ENCODE measurements at regions not wholly inside any gene's neighbourhood (a gene's known extent, or its start where the extent isn't known, plus 50 kb on each side); places are given as distances from the start of the nearest gene placed in this dataset.

GRCh38 chr1:235018161-235018560 is 110.5 kb downstream of the TOMM20 start:
- TF ChIP-seq, protein P1, sequence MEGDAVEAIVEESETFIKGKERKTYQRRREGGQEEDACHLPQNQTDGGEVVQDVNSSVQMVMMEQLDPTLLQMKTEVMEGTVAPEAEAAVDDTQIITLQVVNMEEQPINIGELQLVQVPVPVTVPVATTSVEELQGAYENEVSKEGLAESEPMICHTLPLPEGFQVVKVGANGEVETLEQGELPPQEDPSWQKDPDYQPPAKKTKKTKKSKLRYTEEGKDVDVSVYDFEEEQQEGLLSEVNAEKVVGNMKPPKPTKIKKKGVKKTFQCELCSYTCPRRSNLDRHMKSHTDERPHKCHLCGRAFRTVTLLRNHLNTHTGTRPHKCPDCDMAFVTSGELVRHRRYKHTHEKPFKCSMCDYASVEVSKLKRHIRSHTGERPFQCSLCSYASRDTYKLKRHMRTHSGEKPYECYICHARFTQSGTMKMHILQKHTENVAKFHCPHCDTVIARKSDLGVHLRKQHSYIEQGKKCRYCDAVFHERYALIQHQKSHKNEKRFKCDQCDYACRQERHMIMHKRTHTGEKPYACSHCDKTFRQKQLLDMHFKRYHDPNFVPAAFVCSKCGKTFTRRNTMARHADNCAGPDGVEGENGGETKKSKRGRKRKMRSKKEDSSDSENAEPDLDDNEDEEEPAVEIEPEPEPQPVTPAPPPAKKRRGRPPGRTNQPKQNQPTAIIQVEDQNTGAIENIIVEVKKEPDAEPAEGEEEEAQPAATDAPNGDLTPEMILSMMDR (IDR thresholded peaks at IDR 0.05 in 2 of 3, conservative IDR thresholded peaks at IDR 0.05 in 1 of 3; ENCODE audit: borderline replicate concordance in 1 of 3, insufficient read depth in 1 of 3, low read depth in 2 of 3, low read length in 2 of 3), result no peak
- TF ChIP-seq REST (IDR thresholded peaks at IDR 0.05; ENCODE audit: low read depth) (no peak), SP1 (IDR thresholded peaks at IDR 0.05; ENCODE audit: low read depth) (no peak), POLR2A (IDR thresholded peaks at IDR 0.05; ENCODE audit: borderline replicate concordance, extremely low read depth, insufficient read depth, insufficient read length) (no peak), ELF1 (IDR thresholded peaks at IDR 0.05; ENCODE audit: borderline replicate concordance, low read depth) (no peak), YY1 (IDR thresholded peaks at IDR 0.05; ENCODE audit: extremely low read depth, insufficient replicate concordance, low read depth, low read length) (no peak), EZH2 (IDR thresholded peaks at IDR 0.05) (no peak), EZH2phosphoT487 (IDR thresholded peaks at IDR 0.05; ENCODE audit: borderline replicate concordance) (no peak), RAD21 (IDR thresholded peaks at IDR 0.05; ENCODE audit: low read depth) (no peak), POLR2AphosphoS5 (IDR thresholded peaks at IDR 0.05; ENCODE audit: low read depth, low read length) (no peak), TCF7L2 (IDR thresholded peaks at IDR 0.05; ENCODE audit: borderline replicate concordance, extremely low read depth, insufficient read depth, insufficient read length) (no peak), JUND (IDR thresholded peaks at IDR 0.05) (no peak), EGR1 (IDR thresholded peaks at IDR 0.05; ENCODE audit: low read depth) (no peak)
- TF ChIP-seq, protein P2, sequence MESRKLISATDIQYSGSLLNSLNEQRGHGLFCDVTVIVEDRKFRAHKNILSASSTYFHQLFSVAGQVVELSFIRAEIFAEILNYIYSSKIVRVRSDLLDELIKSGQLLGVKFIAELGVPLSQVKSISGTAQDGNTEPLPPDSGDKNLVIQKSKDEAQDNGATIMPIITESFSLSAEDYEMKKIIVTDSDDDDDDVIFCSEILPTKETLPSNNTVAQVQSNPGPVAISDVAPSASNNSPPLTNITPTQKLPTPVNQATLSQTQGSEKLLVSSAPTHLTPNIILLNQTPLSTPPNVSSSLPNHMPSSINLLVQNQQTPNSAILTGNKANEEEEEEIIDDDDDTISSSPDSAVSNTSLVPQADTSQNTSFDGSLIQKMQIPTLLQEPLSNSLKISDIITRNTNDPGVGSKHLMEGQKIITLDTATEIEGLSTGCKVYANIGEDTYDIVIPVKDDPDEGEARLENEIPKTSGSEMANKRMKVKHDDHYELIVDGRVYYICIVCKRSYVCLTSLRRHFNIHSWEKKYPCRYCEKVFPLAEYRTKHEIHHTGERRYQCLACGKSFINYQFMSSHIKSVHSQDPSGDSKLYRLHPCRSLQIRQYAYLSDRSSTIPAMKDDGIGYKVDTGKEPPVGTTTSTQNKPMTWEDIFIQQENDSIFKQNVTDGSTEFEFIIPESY (IDR thresholded peaks at IDR 0.05; ENCODE audit: extremely low read depth, insufficient replicate concordance, low read length), result no peak
